Heart left ventricle (tissue), 13 donors: ENCODE measurements at regions not wholly inside any gene's neighbourhood (a gene's known extent, or its start where the extent isn't known, plus 50 kb on each side); places are given as distances from the start of the nearest gene placed in this dataset.

ENCODE experiments used
- CTCF ChIP-seq, 12 donors: fragments of 200-600 bp; sonication (generic) in 4 of 12; IDR thresholded peaks; one replicate each; pipeline versions ENCODE4 v1.5.0 to v1.8.0; 2018 to 2022; ENCODE audit warnings: antibody characterized with exemption in 12 of 12, mild to moderate bottlenecking in 5 of 12
- POLR2A ChIP-seq, 2 donors: fragments of 450-650 bp; IDR thresholded peaks; one replicate each; pipeline ENCODE4 v1.6.1; 2017; ENCODE audit warnings: antibody characterized with exemption in 2 of 2, mild to moderate bottlenecking in 2 of 2, moderate library complexity in 2 of 2
- donor health status: ischemic (EF 13 %, LVEDD 7.1; RV severe dilation, severe dysfunction).
- donor health status: DM: no; HTN: yes; CAD: no.
- donor health status: DM: no; HTN: no; CAD: no.
- donor health status: ischemic (EF 25% LVEDD 6.9; RV normal size, moderate dysfunction).
- donor health status: ischemic (EF 25% LVEDD 5.7; RV mildly dilated, moderate dysfunction).
- donor health status: ischemic (EF 35%, LVEDD 5.7; RV mildly dilated, moderate dysfunction).
- donor health status: nonischemic (EF 11% LVEDD 7.7; RV severe dilation, severe dysfunction).
- donor health status: DM: yes; HTN: yes; CAD: no.
- donor health status: PGD.
- donor health status: ischemic (EF 29% LVEDD 5.4; RV normal size, mild dysfunction).
- donor health status: nonischemic (EF 23%, LVEDD 6.1; RV moderate dilation, normal function).

- no peak for TF ChIP-seq CTCF (IDR thresholded peaks at IDR 0.05)
- no peak for TF ChIP-seq POLR2A (IDR thresholded peaks at IDR 0.05)
Observed at GRCh38 chr6:145238787-145239186, 496.5 kb downstream of the EPM2A start.
